SJCRH30 (cell line): ENCODE measurements at regions not wholly inside any gene's neighbourhood (a gene's known extent, or its start where the extent isn't known, plus 50 kb on each side); places are given as distances from the start of the nearest gene placed in this dataset.

Source experiments
- DNase-seq, 2 experiments: peaks; one replicate each; pipeline ENCODE4 v3.0.0-alpha.2; 2015 to 2020
- H3K27ac ChIP-seq: fragments of 250-450 bp; sonication (Bioruptor Pico); 2 replicates; pipeline ENCODE4 v1.5.1; 2020; ENCODE audit warnings: mild to moderate bottlenecking, moderate library complexity
- H3K27me3 ChIP-seq: fragments of 250-450 bp; sonication (Bioruptor Pico); 2 replicates; pipeline ENCODE4 v1.5.1; 2020; ENCODE audit warnings: mild to moderate bottlenecking, moderate library complexity
- H3K36me3 ChIP-seq: fragments of 250-450 bp; sonication (Bioruptor Pico); 2 replicates; pipeline ENCODE4 v1.5.1; 2020; ENCODE audit warnings: mild to moderate bottlenecking, moderate library complexity
- H3K4me1 ChIP-seq: fragments of 250-450 bp; sonication (Bioruptor Pico); 2 replicates; pipeline ENCODE4 v1.5.1; 2020; ENCODE audit warnings: mild to moderate bottlenecking, moderate library complexity
- H3K4me3 ChIP-seq: fragments of 250-450 bp; sonication (Bioruptor Pico); 2 replicates; pipeline ENCODE4 v1.5.1; 2020; ENCODE audit warnings: mild to moderate bottlenecking, moderate library complexity
- H3K9me3 ChIP-seq: fragments of 250-450 bp; sonication (Bioruptor Pico); replicated peaks from 2 replicates; pipeline ENCODE4 v1.5.1; 2020; ENCODE audit warnings: mild to moderate bottlenecking, moderate library complexity

DNA sequence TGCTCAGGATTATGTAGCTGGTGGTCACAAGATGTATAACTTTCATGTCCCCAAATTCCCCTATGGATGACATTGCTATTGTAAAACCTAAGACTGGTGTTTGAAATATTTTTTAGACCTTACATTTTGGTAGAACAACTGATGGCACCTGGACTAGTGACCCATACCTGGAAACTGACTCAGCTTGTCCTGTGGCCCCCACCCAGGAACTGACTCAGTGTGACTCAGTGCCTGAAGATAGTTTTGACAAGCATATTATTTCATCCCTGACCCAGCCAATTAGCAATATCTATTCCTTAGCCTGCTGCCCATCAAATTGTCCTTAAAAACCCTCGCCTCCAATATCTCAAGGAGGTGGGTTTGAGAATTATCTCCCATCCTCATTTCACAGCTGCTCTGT is 90.9 kb upstream of the GRIK2 start:
- Histone ChIP-seq H3K27me3 (no peaks in the 10 kb centered on the region), H3K4me3 (no peak overlapping the region), H3K9me3 (no peaks in the 10 kb centered on the region), H3K27ac (no peak overlapping the region), H3K4me1 (no peaks in the 10 kb centered on the region), H3K36me3 (no peaks in the 10 kb centered on the region)
- DNase-seq, result no peak

- no peaks in the 10 kb centered on the region for H3K27me3 ChIP-seq
- no peak overlapping the region for H3K27ac ChIP-seq
- H3K36me3 ChIP-seq, result no peaks in the 10 kb centered on the region
- DNase-seq, result no peak
- no peak overlapping the region for H3K4me3 ChIP-seq
- no peaks in the 10 kb centered on the region for H3K4me1 ChIP-seq
- no peaks in the 10 kb centered on the region for H3K9me3 ChIP-seq
Measured at GRCh38 chr6:101303495-101303894, 90.0 kb upstream of the GRIK2 start.

DNA sequence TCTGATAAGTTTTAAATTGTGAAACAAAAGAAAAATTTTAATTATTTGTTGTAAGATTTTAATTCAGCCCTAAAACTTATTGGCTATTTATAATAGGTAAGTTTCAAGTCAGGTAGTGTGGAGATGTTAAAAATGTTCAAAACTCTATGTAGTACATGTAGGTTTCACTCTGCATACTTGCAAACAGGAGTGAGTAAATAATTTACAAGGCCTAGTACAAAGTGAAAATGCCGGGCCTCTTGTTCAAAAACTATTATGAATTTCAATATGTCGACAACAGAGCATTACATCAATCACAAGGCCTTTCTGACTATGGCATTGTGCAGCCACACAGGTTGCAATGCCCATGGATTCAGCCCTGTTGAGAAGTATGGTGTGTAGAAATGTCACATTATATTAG is 80.9 kb upstream of the GRIK2 start:
- H3K4me1 ChIP-seq, result no peaks in the 10 kb centered on the region
- no peaks in the 10 kb centered on the region for H3K27me3 ChIP-seq
- H3K4me3 ChIP-seq, result no peak overlapping the region
- H3K36me3 ChIP-seq, result no peaks in the 10 kb centered on the region
- H3K9me3 ChIP-seq, result no peaks in the 10 kb centered on the region
- H3K27ac ChIP-seq, result no peak overlapping the region
- no peak for DNase-seq

DNA sequence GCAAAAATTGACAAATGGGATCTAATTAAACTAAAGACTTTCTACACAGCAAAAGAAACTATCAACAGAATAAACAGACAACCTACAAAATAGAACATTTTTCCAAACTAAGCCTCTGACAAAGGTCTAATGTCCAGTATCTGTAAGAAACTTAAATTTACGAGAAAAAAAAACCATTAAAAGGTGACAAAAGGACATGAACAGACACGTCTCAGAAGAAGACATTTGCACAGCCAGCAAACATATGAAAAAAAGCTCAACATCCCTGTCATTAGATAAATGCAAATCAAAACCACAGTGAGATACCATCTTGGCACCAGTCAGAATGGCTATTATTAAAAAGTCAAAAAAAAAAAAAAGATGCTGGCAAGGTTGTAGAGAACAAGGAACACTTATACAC is 70.6 kb upstream of the GRIK2 start:
- no peak for DNase-seq
- H3K9me3 ChIP-seq, result no peaks in the 10 kb centered on the region
- no peak overlapping the region for H3K27ac ChIP-seq
- 0 out of 2 replicates have a peak, but pooled peaks cover 2% of the 10 kb centered on the region for H3K27me3 ChIP-seq
- no peaks in the 10 kb centered on the region for H3K36me3 ChIP-seq
- no peaks in the 10 kb centered on the region for H3K4me1 ChIP-seq
- no peak overlapping the region for H3K4me3 ChIP-seq

GRCh38 chr6:101326411-101326810 is 67.1 kb upstream of the GRIK2 start:
- no peak for DNase-seq
- H3K4me3 ChIP-seq, result no peak overlapping the region
- no peaks in the 10 kb centered on the region for H3K9me3 ChIP-seq
- 0 out of 2 replicates have a peak, but pooled peaks cover 2% of the 10 kb centered on the region for H3K27me3 ChIP-seq
- no peak overlapping the region for H3K27ac ChIP-seq
- no peaks in the 10 kb centered on the region for H3K36me3 ChIP-seq
- H3K4me1 ChIP-seq, result no peaks in the 10 kb centered on the region

DNA sequence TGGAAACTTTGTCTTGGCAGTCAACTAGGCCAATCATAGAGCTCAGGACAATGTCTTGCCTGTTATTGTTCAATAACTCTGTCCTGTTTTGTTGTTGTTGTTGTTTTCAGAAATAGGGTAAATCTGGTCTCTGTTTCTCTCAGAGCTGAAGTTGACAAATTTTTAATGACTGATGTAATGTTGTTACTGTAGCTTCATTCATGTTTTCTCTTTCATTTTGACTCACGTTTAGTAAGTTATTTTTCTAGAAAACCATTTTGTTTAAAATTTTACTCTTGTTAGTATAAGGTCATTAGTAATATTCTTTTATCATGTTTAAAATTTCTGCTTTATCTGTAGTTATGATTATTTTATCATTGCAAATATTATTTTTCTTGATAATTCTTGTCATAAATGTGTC is 51.6 kb upstream of the GRIK2 start:
- H3K4me1 ChIP-seq, result no peaks in the 10 kb centered on the region; the same call in 1 of the 2 replicates
- no peaks in the 10 kb centered on the region for H3K27me3 ChIP-seq
- no peak overlapping the region for H3K4me3 ChIP-seq
- H3K36me3 ChIP-seq, result no peaks in the 10 kb centered on the region
- no peak overlapping the region for H3K27ac ChIP-seq
- H3K9me3 ChIP-seq, result no peaks in the 10 kb centered on the region
- DNase-seq, result no peak
